ENCODE measurements at regions not wholly inside any gene's neighbourhood (a gene's known extent, or its start where the extent isn't known, plus 50 kb on each side); places are given as distances from the start of the nearest gene placed in this dataset.

DNA sequence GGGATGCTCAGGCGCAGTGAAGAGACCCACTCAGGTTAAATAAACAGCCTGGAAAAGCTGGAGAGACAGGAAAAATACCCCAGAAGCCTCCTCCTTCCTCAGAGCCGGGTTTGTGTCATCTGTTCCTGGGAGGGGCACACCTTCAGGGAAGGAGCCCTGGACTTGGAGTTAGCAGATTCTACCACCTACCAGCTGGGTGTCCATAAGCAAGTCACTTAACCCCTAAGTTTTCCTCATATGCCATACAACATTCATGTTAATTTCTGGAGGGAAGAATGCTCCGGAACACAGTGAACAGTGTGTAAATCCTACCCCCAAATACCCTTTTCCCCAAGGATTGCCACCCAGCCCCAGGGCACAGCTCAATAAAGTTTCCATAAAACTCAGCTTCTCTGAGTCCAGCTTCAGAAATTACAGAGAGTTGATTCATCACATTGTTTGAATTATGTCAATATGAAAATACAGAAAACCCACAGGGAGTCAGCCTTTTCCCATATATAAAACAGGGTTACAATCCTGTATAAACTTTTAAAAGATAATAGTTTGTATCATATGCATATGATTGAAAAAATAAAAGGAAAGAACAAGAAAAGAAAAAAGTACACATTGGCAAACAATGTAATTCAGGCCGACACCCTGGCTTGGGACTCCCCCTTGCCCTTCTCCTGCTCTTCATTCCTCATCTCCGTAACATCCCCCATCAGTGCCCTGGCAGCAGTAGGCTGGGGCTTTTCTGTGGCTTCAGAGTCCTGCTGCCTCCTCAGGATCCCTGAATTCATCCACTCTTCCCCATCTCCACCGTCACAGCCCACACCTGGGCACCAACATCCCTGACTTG lies 291.8 kb upstream of the USP24 start:
- no peak overlapping the region for H3K27ac ChIP-seq (ENCODE audit: low read depth in 2 of 2, low read length in 2 of 2)
- no peaks in the 10 kb centered on the region for H3K9me3 ChIP-seq (ENCODE audit: control insufficient read depth in 2 of 3, insufficient read depth in 1 of 3, low read length in 3 of 3)
- no peaks in the 10 kb centered on the region for H3K36me3 ChIP-seq (ENCODE audit: control insufficient read depth in 2 of 3, insufficient read depth in 3 of 3, low read length in 3 of 3)
- DNase-seq (no peak), FAIRE-seq (no peak)
- intact Hi-C loops (cut with DNase I), result no loop called here
- no peak overlapping the region for H3K4me3 ChIP-seq (ENCODE audit: low read length in 3 of 3)
- H3K4me1 ChIP-seq (ENCODE audit: control insufficient read depth in 2 of 3, insufficient read depth in 2 of 3, low read depth in 1 of 3, low read length in 3 of 3), result peaks cover 0 to 11% (median 8%) of the 10 kb centered on the region in 3 donors
- no peak overlapping the region for H3K9ac ChIP-seq (ENCODE audit: low read length in 3 of 3)
- TF ChIP-seq, protein P1, sequence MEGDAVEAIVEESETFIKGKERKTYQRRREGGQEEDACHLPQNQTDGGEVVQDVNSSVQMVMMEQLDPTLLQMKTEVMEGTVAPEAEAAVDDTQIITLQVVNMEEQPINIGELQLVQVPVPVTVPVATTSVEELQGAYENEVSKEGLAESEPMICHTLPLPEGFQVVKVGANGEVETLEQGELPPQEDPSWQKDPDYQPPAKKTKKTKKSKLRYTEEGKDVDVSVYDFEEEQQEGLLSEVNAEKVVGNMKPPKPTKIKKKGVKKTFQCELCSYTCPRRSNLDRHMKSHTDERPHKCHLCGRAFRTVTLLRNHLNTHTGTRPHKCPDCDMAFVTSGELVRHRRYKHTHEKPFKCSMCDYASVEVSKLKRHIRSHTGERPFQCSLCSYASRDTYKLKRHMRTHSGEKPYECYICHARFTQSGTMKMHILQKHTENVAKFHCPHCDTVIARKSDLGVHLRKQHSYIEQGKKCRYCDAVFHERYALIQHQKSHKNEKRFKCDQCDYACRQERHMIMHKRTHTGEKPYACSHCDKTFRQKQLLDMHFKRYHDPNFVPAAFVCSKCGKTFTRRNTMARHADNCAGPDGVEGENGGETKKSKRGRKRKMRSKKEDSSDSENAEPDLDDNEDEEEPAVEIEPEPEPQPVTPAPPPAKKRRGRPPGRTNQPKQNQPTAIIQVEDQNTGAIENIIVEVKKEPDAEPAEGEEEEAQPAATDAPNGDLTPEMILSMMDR (IDR thresholded peaks at IDR 0.05; ENCODE audit: borderline replicate concordance, extremely low read depth, insufficient read depth), result no peak
- no peaks in the 10 kb centered on the region for H3K27me3 ChIP-seq (ENCODE audit: control insufficient read depth, insufficient read depth, low read length)

DNA sequence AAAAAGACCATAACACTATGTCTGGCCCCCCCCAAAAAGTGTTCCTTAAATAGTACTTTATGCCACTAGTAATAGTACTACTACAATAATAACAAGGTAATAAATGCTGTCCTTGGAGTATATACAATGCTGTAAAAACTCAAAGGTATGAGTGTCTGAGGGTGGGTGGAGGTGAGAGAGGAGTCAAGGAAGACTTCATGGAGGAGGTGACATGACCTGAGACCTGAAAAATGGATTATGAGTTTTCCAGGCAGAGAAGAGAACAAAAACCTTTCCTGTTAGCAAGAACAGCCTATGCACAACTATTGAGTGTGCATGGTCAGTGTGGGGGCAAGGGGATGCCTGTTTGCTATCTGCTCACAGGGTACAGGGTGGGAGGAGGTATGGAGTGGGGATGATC lies 290.2 kb upstream of the USP24 start:
- DNase-seq (no peak), FAIRE-seq (no peak)
- no peak overlapping the region for H3K9ac ChIP-seq (ENCODE audit: low read length in 3 of 3)
- intact Hi-C loops (cut with DNase I), result no loop called here
- peaks cover 0 to 11% (median 8%) of the 10 kb centered on the region in 3 donors for H3K4me1 ChIP-seq (ENCODE audit: control insufficient read depth in 2 of 3, insufficient read depth in 2 of 3, low read depth in 1 of 3, low read length in 3 of 3)
- H3K36me3 ChIP-seq (ENCODE audit: control insufficient read depth in 2 of 3, insufficient read depth in 3 of 3, low read length in 3 of 3), result no peaks in the 10 kb centered on the region
- H3K27me3 ChIP-seq (ENCODE audit: control insufficient read depth, insufficient read depth, low read length), result no peaks in the 10 kb centered on the region
- no peak overlapping the region for H3K4me3 ChIP-seq (ENCODE audit: low read length in 3 of 3)
- TF ChIP-seq, protein P1 (IDR thresholded peaks at IDR 0.05; ENCODE audit: borderline replicate concordance, extremely low read depth, insufficient read depth), result no peak
- no peaks in the 10 kb centered on the region for H3K9me3 ChIP-seq (ENCODE audit: control insufficient read depth in 2 of 3, insufficient read depth in 1 of 3, low read length in 3 of 3)
- no peak overlapping the region for H3K27ac ChIP-seq (ENCODE audit: low read depth in 2 of 2, low read length in 2 of 2)

DNA sequence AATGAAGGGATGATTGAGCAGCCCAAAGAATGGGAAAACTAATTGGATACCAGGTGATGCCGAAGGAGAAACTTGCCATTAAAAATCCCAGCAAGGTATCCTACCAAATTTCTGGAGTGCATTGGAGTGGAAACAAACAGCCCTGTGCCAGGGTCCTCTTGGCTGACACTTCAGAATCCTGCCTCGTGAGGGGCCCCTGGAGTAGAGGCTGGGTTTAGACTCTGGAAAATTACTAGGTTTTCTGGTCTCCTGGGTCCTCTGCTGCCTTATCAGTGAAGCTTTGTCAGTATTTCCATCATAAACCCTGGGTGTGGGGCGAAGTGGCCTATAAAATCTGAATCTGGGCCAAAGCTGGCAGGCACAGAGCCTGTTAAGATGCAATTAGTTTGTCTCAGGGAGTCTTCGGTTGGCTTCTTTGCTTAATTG lies 289.2 kb upstream of the USP24 start:
- no peaks in the 10 kb centered on the region for H3K27me3 ChIP-seq (ENCODE audit: control insufficient read depth, insufficient read depth, low read length)
- H3K27ac ChIP-seq (ENCODE audit: low read depth in 2 of 2, low read length in 2 of 2), result peak overlapping the region in 1 of 2 donors; percentile 61
- peaks cover 0 to 11% (median 8%) of the 10 kb centered on the region in 3 donors for H3K4me1 ChIP-seq (ENCODE audit: control insufficient read depth in 2 of 3, insufficient read depth in 2 of 3, low read depth in 1 of 3, low read length in 3 of 3)
- H3K4me3 ChIP-seq (ENCODE audit: low read length in 3 of 3), result no peak overlapping the region
- intact Hi-C loops (cut with DNase I), result no loop called here
- DNase-seq (peak in 3 of 5 donors; percentile 37 to 67 (median 62)), FAIRE-seq (no peak)
- H3K36me3 ChIP-seq (ENCODE audit: control insufficient read depth in 2 of 3, insufficient read depth in 3 of 3, low read length in 3 of 3), result no peaks in the 10 kb centered on the region
- no peaks in the 10 kb centered on the region for H3K9me3 ChIP-seq (ENCODE audit: control insufficient read depth in 2 of 3, insufficient read depth in 1 of 3, low read length in 3 of 3)
- no peak overlapping the region for H3K9ac ChIP-seq (ENCODE audit: low read length in 3 of 3)
- TF ChIP-seq, protein P1 (IDR thresholded peaks at IDR 0.05; ENCODE audit: borderline replicate concordance, extremely low read depth, insufficient read depth), result no peak

All from kidney (tissue), 13 donors.